HG02938 (cell line): ENCODE measurements at regions not wholly inside any gene's neighbourhood (a gene's known extent, or its start where the extent isn't known, plus 50 kb on each side); places are given as distances from the start of the nearest gene placed in this dataset.

Experiments used
- ATAC-seq: cut with Tn5 transposase; IDR thresholded peaks from one replicate; pipeline ENCODE4 v1.9.1; 2021; ENCODE audit warnings: mild to moderate bottlenecking, moderate library complexity; ENCODE audit not compliant: unreplicated experiment

DNA sequence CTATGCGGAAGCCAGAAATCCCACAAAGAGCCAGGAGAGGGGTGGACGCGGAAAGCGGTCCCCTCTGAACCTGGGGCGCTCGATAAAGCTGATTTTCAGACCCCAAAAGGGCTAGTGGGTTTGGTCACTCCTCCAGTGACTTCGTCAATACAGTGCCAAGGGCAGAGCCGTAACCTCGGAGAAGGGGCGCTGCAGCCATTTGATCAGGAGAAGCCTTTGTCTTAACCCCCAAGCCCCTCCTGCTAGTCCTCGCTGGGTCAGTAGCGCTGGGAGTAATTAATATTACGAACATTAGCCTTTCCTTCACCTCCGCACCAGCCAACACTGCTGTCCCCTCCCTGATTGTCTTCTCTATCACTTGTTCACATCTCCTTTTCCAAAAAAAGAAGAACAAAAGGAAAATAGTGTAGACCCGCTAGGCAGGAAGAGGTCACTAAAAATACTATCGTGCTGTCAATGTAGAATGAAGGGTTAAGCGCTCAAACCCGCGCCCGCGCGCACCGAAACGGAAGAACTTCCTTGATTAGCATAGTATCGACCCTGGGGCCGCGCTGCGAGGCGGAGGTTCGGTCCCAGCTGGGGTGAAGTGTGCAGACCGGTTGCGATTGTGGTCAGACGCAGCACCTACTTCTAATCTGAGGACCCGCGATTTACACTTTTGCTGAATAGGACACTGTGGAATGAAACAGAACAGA lies 63.2 kb upstream of the MAPRE2 start:
- peak; percentile 8 for ATAC-seq

DNA sequence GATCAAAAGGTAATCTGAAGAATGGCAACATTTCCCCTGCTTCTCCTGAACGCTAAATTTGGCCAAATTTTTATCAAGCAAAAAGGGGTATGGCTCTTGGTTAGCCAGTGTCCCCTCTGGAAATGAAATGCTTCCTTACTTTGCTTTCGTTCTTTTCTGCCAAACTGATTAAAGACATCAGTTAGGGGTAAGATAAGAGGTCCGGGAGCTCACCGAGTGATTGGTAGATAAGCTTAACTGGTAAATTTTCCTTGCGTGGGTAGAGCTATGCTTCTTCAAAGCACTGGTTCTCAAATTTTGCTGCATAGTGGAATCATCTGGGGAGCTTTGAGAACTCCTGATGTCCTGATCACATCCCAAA lies 62.7 kb upstream of the MAPRE2 start:
- no peak for ATAC-seq

DNA sequence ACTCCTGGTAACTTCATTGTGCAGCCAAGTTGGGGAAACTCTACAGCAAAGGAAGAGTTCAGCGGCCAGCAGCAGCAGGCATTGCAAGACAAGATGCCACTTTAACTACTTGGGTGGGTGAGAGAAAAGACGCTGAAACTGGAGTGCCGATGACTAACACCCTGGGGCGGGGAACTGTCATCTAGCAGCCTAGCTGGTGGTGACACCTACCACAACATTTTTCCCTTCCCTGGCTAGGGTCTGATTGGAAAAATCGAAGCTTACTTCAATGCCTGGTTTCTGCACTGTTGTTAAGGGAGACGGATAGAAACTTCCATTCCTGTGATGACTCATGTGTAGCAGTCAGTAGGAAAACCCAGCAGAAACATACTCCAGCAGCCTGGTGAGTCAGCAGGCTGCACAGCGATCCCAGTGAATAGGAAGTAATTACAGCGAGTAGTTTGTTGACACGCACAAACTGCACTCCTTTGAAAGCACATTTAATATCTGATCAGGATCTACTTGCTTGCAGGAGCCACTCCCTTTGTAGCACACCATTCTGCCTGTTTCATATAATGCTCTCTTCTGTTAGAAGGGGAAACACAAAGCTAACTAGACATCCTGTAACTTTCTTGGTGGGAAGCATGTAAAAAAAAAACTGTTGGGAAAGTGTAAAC lies 62.1 kb upstream of the MAPRE2 start:
- no peak for ATAC-seq

DNA sequence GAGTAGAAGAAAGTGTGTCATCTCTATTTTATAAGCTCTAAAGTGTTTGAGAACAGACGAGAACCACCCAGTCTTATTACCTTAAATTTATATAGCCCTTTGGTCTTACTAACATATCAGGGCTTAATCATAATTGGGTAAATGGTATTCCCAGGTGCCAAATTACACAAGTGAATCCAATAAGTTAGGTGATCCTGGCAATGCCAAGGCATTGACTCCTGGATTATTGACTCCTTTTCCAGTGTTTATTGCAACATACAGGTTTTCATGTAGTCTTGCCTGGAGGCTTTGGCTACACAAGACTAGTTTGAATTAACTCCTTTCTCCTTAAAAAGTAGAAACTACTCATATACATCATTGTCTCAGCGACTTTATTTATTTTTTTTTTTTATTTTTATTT lies 59.7 kb upstream of the MAPRE2 start:
- ATAC-seq = no peak

DNA sequence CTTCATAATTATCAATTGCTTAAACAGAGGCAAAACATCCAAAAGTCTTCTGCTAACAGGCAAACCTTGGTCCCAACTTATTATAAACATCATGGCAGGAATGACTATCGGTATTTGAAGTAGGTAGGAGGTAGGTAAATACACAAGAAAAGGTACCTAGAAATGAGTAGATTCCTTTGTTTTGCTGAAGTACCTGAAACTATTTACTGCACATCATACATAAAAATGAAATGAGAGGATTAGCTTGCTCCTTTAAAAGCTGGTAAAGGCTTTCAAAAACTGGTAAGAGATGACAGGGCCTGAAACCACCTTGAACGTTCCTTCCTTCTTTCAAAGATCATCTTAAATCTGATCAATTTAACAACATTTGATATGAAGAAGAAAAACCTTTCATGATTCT lies 55.2 kb upstream of the MAPRE2 start:
- ATAC-seq = no peak

DNA sequence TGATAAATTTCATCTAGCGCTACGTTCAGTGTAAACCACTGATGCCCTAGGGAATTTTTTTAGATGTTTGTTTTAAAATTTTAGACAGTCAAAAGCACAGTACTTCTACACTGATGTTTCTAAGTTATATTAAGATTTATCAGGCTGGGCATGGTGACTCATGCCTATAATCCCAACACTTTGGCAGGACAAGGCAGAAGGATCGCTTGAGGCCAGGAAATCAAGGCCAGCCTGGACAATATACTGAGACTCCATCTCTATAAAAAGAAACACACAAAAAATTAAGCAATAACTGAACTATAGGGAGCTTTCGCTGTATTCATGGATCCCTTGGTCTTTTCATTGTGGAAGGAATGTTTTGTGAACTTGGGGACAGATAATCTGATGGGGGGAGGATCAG lies 50.6 kb upstream of the MAPRE2 start:
- no peak for ATAC-seq

DNA sequence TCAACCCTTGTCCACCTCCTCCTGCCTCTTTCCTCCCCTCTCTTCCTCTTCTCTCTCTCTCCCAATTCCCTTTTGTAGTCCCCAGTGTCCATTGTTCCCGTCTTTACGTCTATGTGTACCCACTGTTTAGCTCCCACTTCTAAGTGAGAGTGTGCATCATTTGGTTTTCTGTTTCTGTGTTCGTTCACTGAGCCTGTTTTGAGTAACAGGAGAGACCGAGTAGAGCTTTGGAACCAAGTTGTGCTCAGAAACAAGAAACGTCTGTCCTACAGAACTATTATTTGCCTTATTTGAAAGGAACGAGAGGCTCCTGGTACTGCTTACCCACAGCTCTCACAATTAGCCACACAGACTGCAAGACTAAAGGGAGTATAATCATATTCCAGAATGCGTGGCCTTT lies 50.1 kb upstream of the MAPRE2 start:
- ATAC-seq = no peak
